ENCODE measurements at regions not wholly inside any gene's neighbourhood (a gene's known extent, or its start where the extent isn't known, plus 50 kb on each side); places are given as distances from the start of the nearest gene placed in this dataset.
"Not testable (repeated sequence)": the region's sequence is repeated elsewhere in the genome, so short reads cannot be mapped to it uniquely, and the experiment has no call there.

- DNase-seq (ENCODE audit: insufficient read length) (no peak), FAIRE-seq (no peak)
- TF ChIP-seq TAF1 (IDR thresholded peaks at IDR 0.05; ENCODE audit: borderline replicate concordance, low read depth, low read length) (no peak), POLR2AphosphoS5 (IDR thresholded peaks at IDR 0.05; ENCODE audit: low read depth, low read length) (no peak), POLR2A (IDR thresholded peaks at IDR 0.05; ENCODE audit: low read depth, low read length) (no peak)
Measured at GRCh38 chr13:103614761-103615160, 548.5 kb upstream of the SLC10A2 start.

- FAIRE-seq: no peak
- TF ChIP-seq POLR2AphosphoS5 (IDR thresholded peaks at IDR 0.05; ENCODE audit: low read depth, low read length) (no peak), TAF1 (IDR thresholded peaks at IDR 0.05; ENCODE audit: borderline replicate concordance, low read depth, low read length) (no peak), POLR2A (IDR thresholded peaks at IDR 0.05; ENCODE audit: low read depth, low read length) (no peak)
- DNase-seq (ENCODE audit: insufficient read length): no peak
Measured at GRCh38 chr13:103607995-103608394, 541.8 kb upstream of the SLC10A2 start.

GRCh38 chr13:103605546-103606326 lies 539.5 kb upstream of the SLC10A2 start:
- no peak for DNase-seq (ENCODE audit: insufficient read length)
- FAIRE-seq: no peak
- TF ChIP-seq POLR2AphosphoS5 (IDR thresholded peaks at IDR 0.05; ENCODE audit: low read depth, low read length) (no peak), POLR2A (IDR thresholded peaks at IDR 0.05; ENCODE audit: low read depth, low read length) (no peak), TAF1 (IDR thresholded peaks at IDR 0.05; ENCODE audit: borderline replicate concordance, low read depth, low read length) (no peak)

- FAIRE-seq; DNase-seq (ENCODE audit: insufficient read length): not testable (repeated sequence)
Measured at GRCh38 chr13:103599870-103600269, 533.7 kb upstream of the SLC10A2 start.

- FAIRE-seq: no peak
- TF ChIP-seq POLR2AphosphoS5 (IDR thresholded peaks at IDR 0.05; ENCODE audit: low read depth, low read length) (no peak), TAF1 (IDR thresholded peaks at IDR 0.05; ENCODE audit: borderline replicate concordance, low read depth, low read length) (no peak), POLR2A (IDR thresholded peaks at IDR 0.05; ENCODE audit: low read depth, low read length) (no peak)
- DNase-seq (ENCODE audit: insufficient read length): no peak
Measured at GRCh38 chr13:103598671-103599070, 532.5 kb upstream of the SLC10A2 start.

GRCh38 chr13:103573446-103573845 lies 507.2 kb upstream of the SLC10A2 start:
- TF ChIP-seq TAF1 (IDR thresholded peaks at IDR 0.05; ENCODE audit: borderline replicate concordance, low read depth, low read length): no peak
- TF ChIP-seq POLR2A (IDR thresholded peaks at IDR 0.05; ENCODE audit: low read depth, low read length): no peak
- no peak for TF ChIP-seq POLR2AphosphoS5 (IDR thresholded peaks at IDR 0.05; ENCODE audit: low read depth, low read length)
- no peak for FAIRE-seq
- no peak for DNase-seq (ENCODE audit: insufficient read length)

- no peak for TF ChIP-seq POLR2AphosphoS5 (IDR thresholded peaks at IDR 0.05; ENCODE audit: low read depth, low read length)
- TF ChIP-seq POLR2A (IDR thresholded peaks at IDR 0.05; ENCODE audit: low read depth, low read length): no peak
- DNase-seq (ENCODE audit: insufficient read length) (no peak), FAIRE-seq (no peak)
Measured at GRCh38 chr13:103568314-103568713, 502.1 kb upstream of the SLC10A2 start.

- no peak for DNase-seq (ENCODE audit: insufficient read length)
- no peak for FAIRE-seq
- no peak for TF ChIP-seq POLR2AphosphoS5 (IDR thresholded peaks at IDR 0.05; ENCODE audit: low read depth, low read length)
- TF ChIP-seq TAF1 (IDR thresholded peaks at IDR 0.05; ENCODE audit: borderline replicate concordance, low read depth, low read length): no peak
- TF ChIP-seq POLR2A (IDR thresholded peaks at IDR 0.05; ENCODE audit: low read depth, low read length): no peak
Measured at GRCh38 chr13:103557878-103558277, 491.7 kb upstream of the SLC10A2 start.

GRCh38 chr13:103556681-103557080 lies 490.5 kb upstream of the SLC10A2 start:
- DNase-seq (ENCODE audit: insufficient read length) (no peak), FAIRE-seq (no peak)
- no peak for TF ChIP-seq POLR2AphosphoS5 (IDR thresholded peaks at IDR 0.05; ENCODE audit: low read depth, low read length)
- TF ChIP-seq POLR2A (IDR thresholded peaks at IDR 0.05; ENCODE audit: low read depth, low read length): no peak
- TF ChIP-seq TAF1 (IDR thresholded peaks at IDR 0.05; ENCODE audit: borderline replicate concordance, low read depth, low read length): no peak

- FAIRE-seq: no peak
- DNase-seq (ENCODE audit: insufficient read length): no peak
- TF ChIP-seq TAF1 (IDR thresholded peaks at IDR 0.05; ENCODE audit: borderline replicate concordance, low read depth, low read length) (no peak), POLR2AphosphoS5 (IDR thresholded peaks at IDR 0.05; ENCODE audit: low read depth, low read length) (no peak), POLR2A (IDR thresholded peaks at IDR 0.05; ENCODE audit: low read depth, low read length) (no peak)
Measured at GRCh38 chr13:103547914-103548313, 481.7 kb upstream of the SLC10A2 start.

- FAIRE-seq: no peak
- no peak for TF ChIP-seq POLR2AphosphoS5 (IDR thresholded peaks at IDR 0.05; ENCODE audit: low read depth, low read length)
- DNase-seq (ENCODE audit: insufficient read length): no peak
Measured at GRCh38 chr13:103546271-103546670, 480.1 kb upstream of the SLC10A2 start.

GRCh38 chr13:103542648-103543047 lies 476.4 kb upstream of the SLC10A2 start:
- no peak for FAIRE-seq
- TF ChIP-seq POLR2A (IDR thresholded peaks at IDR 0.05; ENCODE audit: low read depth, low read length) (no peak), TAF1 (IDR thresholded peaks at IDR 0.05; ENCODE audit: borderline replicate concordance, low read depth, low read length) (no peak), POLR2AphosphoS5 (IDR thresholded peaks at IDR 0.05; ENCODE audit: low read depth, low read length) (no peak)
- DNase-seq (ENCODE audit: insufficient read length): no peak

GRCh38 chr13:103540382-103540765 lies 474.2 kb upstream of the SLC10A2 start:
- no peak for FAIRE-seq
- TF ChIP-seq POLR2A (IDR thresholded peaks at IDR 0.05; ENCODE audit: low read depth, low read length) (no peak), POLR2AphosphoS5 (IDR thresholded peaks at IDR 0.05; ENCODE audit: low read depth, low read length) (no peak), TAF1 (IDR thresholded peaks at IDR 0.05; ENCODE audit: borderline replicate concordance, low read depth, low read length) (no peak)
- no peak for DNase-seq (ENCODE audit: insufficient read length)

Measured in GM12892 (cell line).